ENCODE measurements at regions not wholly inside any gene's neighbourhood (a gene's known extent, or its start where the extent isn't known, plus 50 kb on each side); places are given as distances from the start of the nearest gene placed in this dataset.

GRCh38 chr7:142632271-142633134, 116.8 kb upstream of the PRSS1 start:
- no peak overlapping the region for H3K4me3 ChIP-seq (ENCODE audit: control insufficient read depth in 2 of 3, extremely low read depth in 1 of 3, insufficient read depth in 2 of 3, low read depth in 1 of 3, low read length in 3 of 3)
- no peak overlapping the region for H2AFZ ChIP-seq (ENCODE audit: control insufficient read depth, low read length)
- no peak overlapping the region for H3K9ac ChIP-seq (ENCODE audit: control insufficient read depth, extremely low read depth, insufficient read depth, low read length)
- no peaks in the 10 kb centered on the region for H3K27me3 ChIP-seq (ENCODE audit: control insufficient read depth, extremely low read depth, insufficient read depth, low read length)
- FAIRE-seq: peak; percentile 53
- H3K9me3 ChIP-seq (ENCODE audit: control insufficient read depth, low read depth, low read length): no peaks in the 10 kb centered on the region
- dilution Hi-C loops (cut with MboI; ENCODE audit: extremely low pct_ligation_motif_present, low sequenced_read_pairs): no loop called here
- no peaks in the 10 kb centered on the region for H4K20me1 ChIP-seq (ENCODE audit: control insufficient read depth, extremely low read depth, insufficient read depth, low read length)
- H3K36me3 ChIP-seq (ENCODE audit: control insufficient read depth in 2 of 2, extremely low read depth in 1 of 2, insufficient read depth in 2 of 2, low read length in 2 of 2): no peaks in the 10 kb centered on the region
- TF ChIP-seq, protein P1, sequence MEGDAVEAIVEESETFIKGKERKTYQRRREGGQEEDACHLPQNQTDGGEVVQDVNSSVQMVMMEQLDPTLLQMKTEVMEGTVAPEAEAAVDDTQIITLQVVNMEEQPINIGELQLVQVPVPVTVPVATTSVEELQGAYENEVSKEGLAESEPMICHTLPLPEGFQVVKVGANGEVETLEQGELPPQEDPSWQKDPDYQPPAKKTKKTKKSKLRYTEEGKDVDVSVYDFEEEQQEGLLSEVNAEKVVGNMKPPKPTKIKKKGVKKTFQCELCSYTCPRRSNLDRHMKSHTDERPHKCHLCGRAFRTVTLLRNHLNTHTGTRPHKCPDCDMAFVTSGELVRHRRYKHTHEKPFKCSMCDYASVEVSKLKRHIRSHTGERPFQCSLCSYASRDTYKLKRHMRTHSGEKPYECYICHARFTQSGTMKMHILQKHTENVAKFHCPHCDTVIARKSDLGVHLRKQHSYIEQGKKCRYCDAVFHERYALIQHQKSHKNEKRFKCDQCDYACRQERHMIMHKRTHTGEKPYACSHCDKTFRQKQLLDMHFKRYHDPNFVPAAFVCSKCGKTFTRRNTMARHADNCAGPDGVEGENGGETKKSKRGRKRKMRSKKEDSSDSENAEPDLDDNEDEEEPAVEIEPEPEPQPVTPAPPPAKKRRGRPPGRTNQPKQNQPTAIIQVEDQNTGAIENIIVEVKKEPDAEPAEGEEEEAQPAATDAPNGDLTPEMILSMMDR (optimal IDR thresholded peaks at IDR 0.05 in 1 of 3, IDR thresholded peaks at IDR 0.05 in 1 of 3, conservative IDR thresholded peaks at IDR 0.05 in 1 of 3; ENCODE audit: extremely low read depth in 1 of 3, insufficient read depth in 2 of 3, low read length in 3 of 3): peak; percentile 59 to 75 (median 69)
- TF ChIP-seq EZH2 (IDR thresholded peaks at IDR 0.05; ENCODE audit: low read length): no peak
- no peaks in the 10 kb centered on the region for H3K79me2 ChIP-seq (ENCODE audit: control insufficient read depth, insufficient read depth, low read length)
- no peak overlapping the region for H3K27ac ChIP-seq (ENCODE audit: control insufficient read depth, insufficient read depth, low read length)
- DNase-seq (ENCODE audit: low read depth, low spot score): no peak
- H3K4me1 ChIP-seq (ENCODE audit: control insufficient read depth, extremely low read depth, insufficient read depth, low read length): no peaks in the 10 kb centered on the region
- no peak overlapping the region for H3K4me2 ChIP-seq (ENCODE audit: control insufficient read depth, extremely low read depth, insufficient read depth, low read depth, low read length)
- no peaks in the 10 kb centered on the region for H3K9me1 ChIP-seq (ENCODE audit: control insufficient read depth, extremely low read depth, insufficient read depth, low read length)

DNA sequence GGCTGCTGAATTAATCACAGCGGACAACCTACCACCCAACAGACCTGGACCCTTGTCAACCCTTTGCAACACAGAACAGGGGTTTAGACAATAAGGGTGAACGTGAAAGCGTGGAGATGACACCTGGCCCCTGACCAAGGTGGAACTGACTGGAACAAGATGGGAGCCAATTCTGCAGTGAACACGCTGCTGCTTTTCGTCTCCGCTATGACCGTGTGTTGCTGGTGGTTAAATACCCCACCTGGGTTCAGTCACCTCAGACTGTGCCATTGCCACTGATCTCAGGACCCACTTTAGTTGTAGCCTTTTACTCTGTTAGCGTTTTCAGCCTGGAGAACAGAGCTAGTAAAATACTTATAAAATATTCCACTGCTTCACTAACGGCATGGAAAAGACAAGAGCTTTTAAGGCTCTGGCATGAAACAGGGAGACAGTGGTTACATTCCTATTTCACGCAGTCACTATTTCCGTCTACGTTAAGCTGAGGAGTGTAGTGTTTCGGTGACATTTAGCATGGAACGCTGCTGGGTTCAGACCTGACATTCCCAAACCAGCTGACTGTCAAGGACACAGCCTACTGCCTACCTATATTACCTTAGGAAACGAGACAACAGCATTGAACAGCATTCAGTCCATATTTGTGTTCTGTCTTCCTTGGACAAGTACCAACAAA, 119.5 kb upstream of the PRSS1 start:
- Histone ChIP-seq H3K27me3 (ENCODE audit: control insufficient read depth, extremely low read depth, insufficient read depth, low read length) (no peaks in the 10 kb centered on the region), H3K9me1 (ENCODE audit: control insufficient read depth, extremely low read depth, insufficient read depth, low read length) (no peaks in the 10 kb centered on the region), H3K4me1 (ENCODE audit: control insufficient read depth, extremely low read depth, insufficient read depth, low read length) (no peaks in the 10 kb centered on the region), H4K20me1 (ENCODE audit: control insufficient read depth, extremely low read depth, insufficient read depth, low read length) (no peaks in the 10 kb centered on the region), H3K9ac (ENCODE audit: control insufficient read depth, extremely low read depth, insufficient read depth, low read length) (no peak overlapping the region), H3K9me3 (ENCODE audit: control insufficient read depth, low read depth, low read length) (no peaks in the 10 kb centered on the region), H3K36me3 (ENCODE audit: control insufficient read depth in 2 of 2, extremely low read depth in 1 of 2, insufficient read depth in 2 of 2, low read length in 2 of 2) (no peaks in the 10 kb centered on the region), H3K4me2 (ENCODE audit: control insufficient read depth, extremely low read depth, insufficient read depth, low read depth, low read length) (no peak overlapping the region), H3K79me2 (ENCODE audit: control insufficient read depth, insufficient read depth, low read length) (no peaks in the 10 kb centered on the region), H2AFZ (ENCODE audit: control insufficient read depth, low read length) (no peak overlapping the region), H3K27ac (ENCODE audit: control insufficient read depth, insufficient read depth, low read length) (no peak overlapping the region), H3K4me3 (ENCODE audit: control insufficient read depth in 2 of 3, extremely low read depth in 1 of 3, insufficient read depth in 2 of 3, low read depth in 1 of 3, low read length in 3 of 3) (no peak overlapping the region)
- FAIRE-seq (no peak), DNase-seq (ENCODE audit: low read depth, low spot score) (no peak)
- dilution Hi-C loops (cut with MboI; ENCODE audit: extremely low pct_ligation_motif_present, low sequenced_read_pairs): no loop called here
- TF ChIP-seq, protein P1 (optimal IDR thresholded peaks at IDR 0.05 in 1 of 3, IDR thresholded peaks at IDR 0.05 in 1 of 3, conservative IDR thresholded peaks at IDR 0.05 in 1 of 3; ENCODE audit: extremely low read depth in 1 of 3, insufficient read depth in 2 of 3, low read length in 3 of 3): no peak
